Keratinocyte (primary cell): ENCODE measurements at regions not wholly inside any gene's neighbourhood (a gene's known extent, or its start where the extent isn't known, plus 50 kb on each side); places are given as distances from the start of the nearest gene placed in this dataset.

ENCODE experiments used
- DNase-seq: peaks from one replicate; pipeline ENCODE4 v3.0.0-alpha.2; 2011; ENCODE audit warnings: low read depth, missing footprints, low spot score
- FAIRE-seq: peaks from 2 replicates; lab custom pipeline; 2011; peaks lifted over from hg19 to GRCh38; lab: Jason Lieb, UNC
- H2AFZ ChIP-seq: 2 replicates; pipeline ENCODE4 v1.6.0; 2012; ENCODE audit warnings: low read length, control low read depth, inconsistent platforms; ENCODE audit not compliant: control insufficient read depth
- H3K27ac ChIP-seq: 2 replicates; pipeline ENCODE4 v1.5.1; 2011; ENCODE audit warnings: low read length; ENCODE audit not compliant: control insufficient read depth, insufficient read depth
- H3K27me3 ChIP-seq: 3 replicates; pipeline ENCODE4 v1.6.0; 2011; ENCODE audit warnings: low read length; ENCODE audit not compliant: control insufficient read depth, insufficient read depth; ENCODE audit errors: extremely low read depth
- H3K36me3 ChIP-seq, 2 experiments: 2 replicates in 1 of 2; 3 replicates in 1 of 2; pipeline ENCODE4 v1.5.1; 2011; ENCODE audit warnings: low read length in 2 of 2, mild to moderate bottlenecking in 1 of 2; ENCODE audit not compliant: control insufficient read depth in 2 of 2, insufficient read depth in 2 of 2; ENCODE audit errors: extremely low read depth in 1 of 2
- H3K4me1 ChIP-seq: 3 replicates; pipeline ENCODE4 v1.5.1; 2011; ENCODE audit warnings: low read length; ENCODE audit not compliant: control insufficient read depth, insufficient read depth; ENCODE audit errors: extremely low read depth
- H3K4me2 ChIP-seq: 3 replicates; pipeline ENCODE4 v1.6.0; 2011; ENCODE audit warnings: low read depth, low read length; ENCODE audit not compliant: control insufficient read depth, insufficient read depth; ENCODE audit errors: extremely low read depth
- H3K4me3 ChIP-seq, 3 experiments: fragments of 200-600 bp in 1 of 3; sonication (generic) in 1 of 3; 2 replicates in 2 of 3; 3 replicates in 1 of 3; pipeline ENCODE4 v1.5.1; 2011 to 2016; ENCODE audit warnings: low read length in 3 of 3, mild to moderate bottlenecking in 3 of 3, control low read depth in 2 of 3, inconsistent platforms in 1 of 3, low read depth in 1 of 3, mixed read lengths in 1 of 3, mixed run types in 1 of 3, moderate library complexity in 1 of 3; ENCODE audit not compliant: control insufficient read depth in 2 of 3, insufficient read depth in 2 of 3; ENCODE audit errors: extremely low read depth in 1 of 3
- H3K79me2 ChIP-seq: 2 replicates; pipeline ENCODE4 v1.6.0; 2012; ENCODE audit warnings: low read length; ENCODE audit not compliant: control insufficient read depth, insufficient read depth
- H3K9ac ChIP-seq: 3 replicates; pipeline ENCODE4 v1.6.0; 2011; ENCODE audit warnings: low read length; ENCODE audit not compliant: control insufficient read depth, insufficient read depth; ENCODE audit errors: extremely low read depth
- H3K9me1 ChIP-seq: 3 replicates; pipeline ENCODE4 v1.6.0; 2011; ENCODE audit warnings: low read length; ENCODE audit not compliant: control insufficient read depth, insufficient read depth; ENCODE audit errors: extremely low read depth
- H3K9me3 ChIP-seq: 2 replicates; pipeline ENCODE4 v1.5.1; 2012; ENCODE audit warnings: low read depth, low read length; ENCODE audit not compliant: control insufficient read depth
- H4K20me1 ChIP-seq: 3 replicates; pipeline ENCODE4 v1.6.0; 2011; ENCODE audit warnings: low read length; ENCODE audit not compliant: control insufficient read depth, insufficient read depth; ENCODE audit errors: extremely low read depth
- CTCF ChIP-seq, 3 experiments: IDR thresholded peaks in 1 of 3; conservative IDR thresholded peaks in 1 of 3; optimal IDR thresholded peaks in 1 of 3; 2 replicates in 2 of 3; 3 replicates in 1 of 3; pipeline versions ENCODE3 to v1.5.1; 2011; ENCODE audit warnings: low read length in 3 of 3, mild to moderate bottlenecking in 3 of 3, moderate library complexity in 2 of 3, control low read depth in 1 of 3, inconsistent platforms in 1 of 3; ENCODE audit not compliant: insufficient read depth in 2 of 3; ENCODE audit errors: extremely low read depth in 1 of 3
- EZH2 ChIP-seq: IDR thresholded peaks from one replicate; pipeline ENCODE4 v1.6.1; 2012; ENCODE audit warnings: inconsistent platforms, mild to moderate bottlenecking, low read length, moderate library complexity
- dilution Hi-C: fragments of 300-500 bp; cut with MboI; formaldehyde crosslinking; loops from one replicate; pipeline ENCODE4 v1.7.0; 2020; ENCODE audit warnings: low sequenced_read_pairs; ENCODE audit not compliant: extremely low pct_ligation_motif_present

- FAIRE-seq (no peak), DNase-seq (no peak)
- Histone ChIP-seq H4K20me1 (no peaks in the 10 kb centered on the region), H3K27ac (no peak overlapping the region), H3K9me1 (no peaks in the 10 kb centered on the region), H3K36me3 (no peaks in the 10 kb centered on the region), H3K4me1 (no peaks in the 10 kb centered on the region), H3K4me2 (no peak overlapping the region), H3K9me3 (no peaks in the 10 kb centered on the region), H3K4me3 (no peak overlapping the region), H3K27me3 (no peaks in the 10 kb centered on the region), H3K79me2 (no peaks in the 10 kb centered on the region), H3K9ac (no peak overlapping the region), H2AFZ (no peak overlapping the region)
- TF ChIP-seq EZH2 (no peak), CTCF (optimal IDR thresholded peaks at IDR 0.05 in 1 of 3, IDR thresholded peaks at IDR 0.05 in 1 of 3, conservative IDR thresholded peaks at IDR 0.05 in 1 of 3; ENCODE audit: extremely low read depth in 1 of 3, insufficient read depth in 2 of 3, low read length in 3 of 3) (no peak)
- dilution Hi-C loops = no loop called here
Measured at GRCh38 chr4:162959046-162959445, 207.6 kb downstream of the NAF1 start.

- Histone ChIP-seq H3K79me2 (no peaks in the 10 kb centered on the region), H3K27ac (no peak overlapping the region), H3K9me1 (no peaks in the 10 kb centered on the region), H3K27me3 (no peaks in the 10 kb centered on the region), H3K9ac (no peak overlapping the region), H2AFZ (no peak overlapping the region), H3K4me1 (no peaks in the 10 kb centered on the region), H3K9me3 (no peaks in the 10 kb centered on the region), H3K4me3 (no peak overlapping the region), H3K4me2 (no peak overlapping the region), H3K36me3 (no peaks in the 10 kb centered on the region), H4K20me1 (no peaks in the 10 kb centered on the region)
- FAIRE-seq (no peak), DNase-seq (no peak)
- dilution Hi-C loops = no loop called here
- TF ChIP-seq CTCF (optimal IDR thresholded peaks at IDR 0.05 in 1 of 3, IDR thresholded peaks at IDR 0.05 in 1 of 3, conservative IDR thresholded peaks at IDR 0.05 in 1 of 3; ENCODE audit: extremely low read depth in 1 of 3, insufficient read depth in 2 of 3, low read length in 3 of 3) (no peak), EZH2 (no peak)
Measured at GRCh38 chr4:162957521-162958143, 209.1 kb downstream of the NAF1 start.
